Astrocyte (in vitro differentiated cells and primary cell): ENCODE measurements at regions not wholly inside any gene's neighbourhood (a gene's known extent, or its start where the extent isn't known, plus 50 kb on each side); places are given as distances from the start of the nearest gene placed in this dataset.

Source experiments
- DNase-seq: peaks from one replicate; pipeline ENCODE4 v3.0.0-alpha.2; 2010; ENCODE audit warnings: low read depth
- FAIRE-seq: peaks from 2 replicates; lab custom pipeline; 2011; peaks lifted over from hg19 to GRCh38; lab: Jason Lieb, UNC
- H2AFZ ChIP-seq: 2 replicates; pipeline ENCODE4 v1.6.0; 2012; ENCODE audit warnings: low read depth, low read length, inconsistent platforms
- H3K27ac ChIP-seq: 2 replicates; pipeline ENCODE4 v1.5.1; 2011; ENCODE audit warnings: low read depth, low read length, inconsistent platforms
- H3K27me3 ChIP-seq: 2 replicates; pipeline ENCODE4 v1.6.0; 2011; ENCODE audit warnings: low read length, inconsistent platforms; ENCODE audit not compliant: insufficient read depth
- H3K36me3 ChIP-seq: 2 replicates; pipeline ENCODE4 v1.5.1; 2011; ENCODE audit warnings: low read length, inconsistent platforms; ENCODE audit not compliant: insufficient read depth
- H3K4me1 ChIP-seq: 2 replicates; pipeline ENCODE4 v1.5.1; 2011; ENCODE audit warnings: low read length, inconsistent platforms; ENCODE audit not compliant: insufficient read depth
- H3K4me2 ChIP-seq: 2 replicates; pipeline ENCODE4 v1.6.0; 2012; ENCODE audit warnings: low read length, inconsistent platforms
- H3K4me3 ChIP-seq: 2 replicates; pipeline ENCODE4 v1.5.1; 2011; ENCODE audit warnings: low read depth, mild to moderate bottlenecking, low read length, inconsistent platforms; ENCODE audit not compliant: insufficient read depth
- H3K79me2 ChIP-seq: 2 replicates; pipeline ENCODE4 v1.6.0; 2012; ENCODE audit warnings: mild to moderate bottlenecking, low read length, inconsistent platforms; ENCODE audit not compliant: insufficient read depth
- H3K9ac ChIP-seq: 2 replicates; pipeline ENCODE4 v1.6.0; 2012; ENCODE audit warnings: mild to moderate bottlenecking, low read length, inconsistent platforms
- H3K9me3 ChIP-seq: 2 replicates; pipeline ENCODE4 v1.5.1; 2012; ENCODE audit warnings: low read depth, mild to moderate bottlenecking, low read length, inconsistent platforms; ENCODE audit not compliant: insufficient read depth
- H4K20me1 ChIP-seq: 2 replicates; pipeline ENCODE4 v1.6.0; 2012; ENCODE audit warnings: low read length, inconsistent platforms; ENCODE audit not compliant: insufficient read depth
- H3K27ac Mint-ChIP-seq: one replicate; pipeline ENCODE4 v1.8.0; 2021; ENCODE audit warnings: mild to moderate bottlenecking, mixed read lengths; ENCODE audit not compliant: unreplicated experiment
- H3K27me3 Mint-ChIP-seq: one replicate; pipeline ENCODE4 v1.8.0; 2021; ENCODE audit warnings: low read depth, mixed read lengths; ENCODE audit not compliant: unreplicated experiment
- H3K36me3 Mint-ChIP-seq: one replicate; pipeline ENCODE4 v1.8.0; 2021; ENCODE audit warnings: low read depth, mixed read lengths; ENCODE audit not compliant: unreplicated experiment
- H3K4me1 Mint-ChIP-seq: one replicate; pipeline ENCODE4 v1.8.0; 2021; ENCODE audit warnings: low read depth, mixed read lengths; ENCODE audit not compliant: unreplicated experiment
- H3K4me3 Mint-ChIP-seq: one replicate; pipeline ENCODE4 v1.8.0; 2021; ENCODE audit warnings: mild to moderate bottlenecking, moderate library complexity, mixed read lengths; ENCODE audit not compliant: unreplicated experiment
- H3K9me3 Mint-ChIP-seq: one replicate; pipeline ENCODE4 v1.8.0; 2021; ENCODE audit warnings: mild to moderate bottlenecking, mixed read lengths; ENCODE audit not compliant: unreplicated experiment
- CTCF ChIP-seq: IDR thresholded peaks from 2 replicates; pipeline ENCODE4 v1.5.1; 2011; ENCODE audit warnings: low read depth, mild to moderate bottlenecking, inconsistent platforms, low read length, moderate library complexity; ENCODE audit not compliant: insufficient read depth
- EZH2 ChIP-seq: IDR thresholded peaks from 2 replicates; pipeline ENCODE4 v1.6.1; 2012; ENCODE audit warnings: mild to moderate bottlenecking, low read length, inconsistent platforms; ENCODE audit not compliant: insufficient read depth

- Histone ChIP-seq H3K36me3 (no peaks in the 10 kb centered on the region), H2AFZ (no peak overlapping the region), H3K9me3 (no peaks in the 10 kb centered on the region), H3K4me2 (no peak overlapping the region), H3K27me3 (no peaks in the 10 kb centered on the region), H4K20me1 (no peaks in the 10 kb centered on the region), H3K4me1 (no peaks in the 10 kb centered on the region), H3K27ac (no peak overlapping the region), H3K9ac (no peak overlapping the region), H3K4me3 (no peak overlapping the region), H3K79me2 (no peaks in the 10 kb centered on the region)
- Mint-ChIP-seq H3K36me3 (no peaks in the 10 kb centered on the region), H3K9me3 (no peaks in the 10 kb centered on the region), H3K4me1 (peaks cover 1% of the 10 kb centered on the region), H3K27me3 (peaks cover 3% of the 10 kb centered on the region), H3K4me3 (no peak overlapping the region), H3K27ac (no peak overlapping the region)
- no peak for FAIRE-seq
- DNase-seq: no peak
- TF ChIP-seq CTCF (no peak), EZH2 (no peak)
Observed at GRCh38 chr2:106649306-106649705, 162.1 kb downstream of the CD8B2 start.

GRCh38 chr2:106653465-106653864, 166.3 kb downstream of the CD8B2 start:
- Histone ChIP-seq H3K36me3 (no peaks in the 10 kb centered on the region), H4K20me1 (no peaks in the 10 kb centered on the region), H3K27me3 (no peaks in the 10 kb centered on the region), H3K27ac (no peak overlapping the region), H3K79me2 (no peaks in the 10 kb centered on the region), H3K4me2 (no peak overlapping the region), H3K9ac (no peak overlapping the region), H3K4me1 (no peaks in the 10 kb centered on the region), H3K9me3 (no peaks in the 10 kb centered on the region), H2AFZ (no peak overlapping the region), H3K4me3 (no peak overlapping the region)
- no peak for FAIRE-seq
- no peaks in the 10 kb centered on the region for H3K27me3 Mint-ChIP-seq
- no peak overlapping the region for H3K27ac Mint-ChIP-seq
- no peak for DNase-seq
- peaks cover 2% of the 10 kb centered on the region for H3K9me3 Mint-ChIP-seq
- H3K4me3 Mint-ChIP-seq: no peak overlapping the region
- peaks cover 1% of the 10 kb centered on the region for H3K4me1 Mint-ChIP-seq
- no peaks in the 10 kb centered on the region for H3K36me3 Mint-ChIP-seq
- TF ChIP-seq EZH2 (no peak), CTCF (no peak)

- Mint-ChIP-seq H3K9me3 (peaks cover 7% of the 10 kb centered on the region), H3K4me1 (peaks cover 2% of the 10 kb centered on the region), H3K4me3 (no peak overlapping the region), H3K36me3 (no peaks in the 10 kb centered on the region), H3K27me3 (no peaks in the 10 kb centered on the region), H3K27ac (no peak overlapping the region)
- H3K27ac ChIP-seq: no peak overlapping the region
- no peaks in the 10 kb centered on the region for H3K4me1 ChIP-seq
- no peak for DNase-seq
- H3K4me3 ChIP-seq: no peak overlapping the region
- no peak for TF ChIP-seq CTCF
- TF ChIP-seq EZH2: no peak
- H3K36me3 ChIP-seq: no peaks in the 10 kb centered on the region
- H3K27me3 ChIP-seq: no peaks in the 10 kb centered on the region
- H3K9ac ChIP-seq: no peak overlapping the region
- no peak overlapping the region for H3K4me2 ChIP-seq
- no peak for FAIRE-seq
- no peaks in the 10 kb centered on the region for H4K20me1 ChIP-seq
- no peak overlapping the region for H2AFZ ChIP-seq
- no peaks in the 10 kb centered on the region for H3K9me3 ChIP-seq
- no peaks in the 10 kb centered on the region for H3K79me2 ChIP-seq
Observed at GRCh38 chr2:106658616-106659015, 171.5 kb downstream of the CD8B2 start.
